Smooth muscle cell (in vitro differentiated cells): ENCODE measurements at regions not wholly inside any gene's neighbourhood (a gene's known extent, or its start where the extent isn't known, plus 50 kb on each side); places are given as distances from the start of the nearest gene placed in this dataset.

Experiments used
- DNase-seq: peaks from one replicate; lab custom pipeline; 2025; ENCODE audit not compliant: unreplicated experiment; lab: John Stamatoyannopoulos, UW
- H2AFZ ChIP-seq: fragments of 200-600 bp; sonication (generic); 2 replicates; pipeline ENCODE4 v1.6.0; 2016; ENCODE audit warnings: antibody characterized with exemption, low read depth, mild to moderate bottlenecking
- H3F3A ChIP-seq: fragments of 200-600 bp; sonication (generic); 2 replicates; pipeline ENCODE4 v1.6.0; 2017; ENCODE audit warnings: antibody characterized with exemption, low read depth
- H3K27ac ChIP-seq: fragments of 200-600 bp; sonication (generic); 2 replicates; pipeline ENCODE4 v1.5.1; 2016; ENCODE audit warnings: low read depth, mild to moderate bottlenecking
- H3K27me3 ChIP-seq: fragments of 200-600 bp; sonication (generic); 2 replicates; pipeline ENCODE4 v1.6.1; 2016; ENCODE audit warnings: low read depth, mild to moderate bottlenecking
- H3K36me3 ChIP-seq: fragments of 200-600 bp; sonication (generic); 2 replicates; pipeline ENCODE4 v1.5.1; 2016; ENCODE audit warnings: low read depth
- H3K4me1 ChIP-seq: fragments of 200-600 bp; sonication (generic); 2 replicates; pipeline ENCODE4 v1.5.1; 2016; ENCODE audit warnings: low read depth
- H3K4me2 ChIP-seq: fragments of 200-600 bp; sonication (generic); 2 replicates; pipeline ENCODE4 v1.6.0; 2016; ENCODE audit warnings: mild to moderate bottlenecking
- H3K4me3 ChIP-seq: fragments of 200-600 bp; sonication (generic); 2 replicates; pipeline ENCODE4 v1.5.1; 2016; ENCODE audit warnings: mild to moderate bottlenecking
- H3K79me2 ChIP-seq: fragments of 200-600 bp; sonication (generic); 2 replicates; pipeline ENCODE4 v1.6.0; 2016; ENCODE audit warnings: low read depth, mild to moderate bottlenecking
- H3K9ac ChIP-seq: fragments of 200-600 bp; sonication (generic); 2 replicates; pipeline ENCODE4 v1.6.0; 2016; ENCODE audit warnings: low read depth
- H3K9me3 ChIP-seq: fragments of 200-600 bp; sonication (generic); replicated peaks from 2 replicates; pipeline ENCODE4 v1.5.1; 2016; ENCODE audit warnings: low read depth
- H4K20me1 ChIP-seq: fragments of 200-600 bp; sonication (generic); 2 replicates; pipeline ENCODE4 v1.6.0; 2016; ENCODE audit warnings: low read depth
- WGBS: methylation state at CpG from one replicate; pipeline ENCODE4 v1.1.7; 2016; ENCODE audit warnings: low lambda C conversion rate; 5-methylcytosine and 5-hydroxymethylcytosine counted together
- TF ChIP-seq, protein P1 (sequence below): fragments of 200-600 bp; sonication (generic); IDR thresholded peaks from 2 replicates; pipeline ENCODE4 v1.5.1; 2017; ENCODE audit warnings: borderline replicate concordance, mild to moderate bottlenecking, antibody characterized with exemption; ENCODE audit not compliant: insufficient read depth, poor library complexity, severe bottlenecking

DNA sequence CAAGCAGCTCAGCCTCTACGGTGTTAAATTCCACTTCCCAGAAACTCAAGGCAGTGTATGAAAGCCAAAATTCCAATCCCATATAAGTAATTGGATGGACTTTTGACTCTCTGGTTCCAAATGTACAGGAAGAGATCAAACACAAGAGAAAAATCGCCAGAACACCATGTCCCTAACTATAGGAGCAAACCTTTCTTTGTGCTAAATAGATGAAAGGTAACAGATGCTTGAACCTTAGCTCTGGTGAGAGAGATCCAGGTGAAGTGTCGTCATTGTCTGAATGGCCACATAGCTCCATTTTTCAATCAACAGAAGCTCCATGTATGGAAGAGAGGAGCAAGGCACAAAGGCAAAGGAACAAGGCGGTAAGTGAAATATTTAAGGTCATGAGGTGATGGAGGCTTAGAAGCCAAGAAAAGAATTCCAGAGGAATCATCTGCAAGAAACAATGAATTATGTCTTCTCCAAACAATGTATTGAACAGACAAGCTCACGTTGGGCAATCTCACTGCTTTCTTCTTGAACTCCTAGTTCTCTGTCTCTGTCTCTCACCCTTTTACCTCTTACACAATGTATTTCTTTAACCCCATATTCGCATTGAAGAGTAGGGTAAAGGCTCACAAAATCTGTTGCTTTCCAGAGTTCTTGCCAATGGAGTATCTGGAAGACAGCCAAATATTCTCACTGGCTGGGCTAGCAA is 585.1 kb downstream of the GATA3 start:
- Histone ChIP-seq H3K9ac (no peak overlapping the region), H2AFZ (no peak overlapping the region), H3K4me2 (no peak overlapping the region), H3K27me3 (no peaks in the 10 kb centered on the region), H4K20me1 (no peaks in the 10 kb centered on the region), H3K9me3 (no peaks in the 10 kb centered on the region), H3K4me3 (no peak overlapping the region), H3K27ac (no peak overlapping the region), H3K36me3 (no peaks in the 10 kb centered on the region), H3K79me2 (no peaks in the 10 kb centered on the region), H3F3A (no peaks in the 10 kb centered on the region), H3K4me1 (no peaks in the 10 kb centered on the region)
- no peak for DNase-seq
- TF ChIP-seq, protein P1, sequence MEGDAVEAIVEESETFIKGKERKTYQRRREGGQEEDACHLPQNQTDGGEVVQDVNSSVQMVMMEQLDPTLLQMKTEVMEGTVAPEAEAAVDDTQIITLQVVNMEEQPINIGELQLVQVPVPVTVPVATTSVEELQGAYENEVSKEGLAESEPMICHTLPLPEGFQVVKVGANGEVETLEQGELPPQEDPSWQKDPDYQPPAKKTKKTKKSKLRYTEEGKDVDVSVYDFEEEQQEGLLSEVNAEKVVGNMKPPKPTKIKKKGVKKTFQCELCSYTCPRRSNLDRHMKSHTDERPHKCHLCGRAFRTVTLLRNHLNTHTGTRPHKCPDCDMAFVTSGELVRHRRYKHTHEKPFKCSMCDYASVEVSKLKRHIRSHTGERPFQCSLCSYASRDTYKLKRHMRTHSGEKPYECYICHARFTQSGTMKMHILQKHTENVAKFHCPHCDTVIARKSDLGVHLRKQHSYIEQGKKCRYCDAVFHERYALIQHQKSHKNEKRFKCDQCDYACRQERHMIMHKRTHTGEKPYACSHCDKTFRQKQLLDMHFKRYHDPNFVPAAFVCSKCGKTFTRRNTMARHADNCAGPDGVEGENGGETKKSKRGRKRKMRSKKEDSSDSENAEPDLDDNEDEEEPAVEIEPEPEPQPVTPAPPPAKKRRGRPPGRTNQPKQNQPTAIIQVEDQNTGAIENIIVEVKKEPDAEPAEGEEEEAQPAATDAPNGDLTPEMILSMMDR: no peak
- 85% methylated on average over 6 of the region's 6 CpGs for WGBS

DNA sequence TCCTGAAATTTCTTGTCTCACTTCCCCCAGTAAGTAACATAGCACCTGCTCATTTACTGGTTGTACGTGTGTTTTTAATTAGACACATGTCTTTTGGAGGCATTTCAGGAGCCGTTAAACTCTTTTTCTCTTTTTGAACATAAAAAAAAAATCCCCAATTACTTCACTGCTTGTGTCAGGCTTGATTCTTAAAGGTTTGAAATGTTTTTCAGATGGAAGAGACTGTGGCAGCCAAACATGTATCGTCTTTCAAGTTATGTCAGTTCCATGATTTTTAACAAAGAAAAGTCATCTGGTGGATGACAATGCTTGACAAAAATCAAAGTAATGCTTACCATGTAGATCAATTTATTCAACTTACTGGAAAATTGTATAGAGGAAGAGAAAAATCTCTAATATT is 585.8 kb downstream of the GATA3 start:
- WGBS: 82% methylated on average over 3 of the region's 3 CpGs
- Histone ChIP-seq H3K4me3 (no peak overlapping the region), H3K27ac (no peak overlapping the region), H3K4me2 (no peak overlapping the region), H3K4me1 (no peaks in the 10 kb centered on the region), H3K79me2 (no peaks in the 10 kb centered on the region), H3F3A (no peaks in the 10 kb centered on the region), H3K9me3 (no peaks in the 10 kb centered on the region), H3K36me3 (no peaks in the 10 kb centered on the region), H4K20me1 (no peaks in the 10 kb centered on the region), H2AFZ (no peak overlapping the region), H3K9ac (no peak overlapping the region), H3K27me3 (no peaks in the 10 kb centered on the region)
- TF ChIP-seq, protein P1: no peak
- DNase-seq: no peak

DNA sequence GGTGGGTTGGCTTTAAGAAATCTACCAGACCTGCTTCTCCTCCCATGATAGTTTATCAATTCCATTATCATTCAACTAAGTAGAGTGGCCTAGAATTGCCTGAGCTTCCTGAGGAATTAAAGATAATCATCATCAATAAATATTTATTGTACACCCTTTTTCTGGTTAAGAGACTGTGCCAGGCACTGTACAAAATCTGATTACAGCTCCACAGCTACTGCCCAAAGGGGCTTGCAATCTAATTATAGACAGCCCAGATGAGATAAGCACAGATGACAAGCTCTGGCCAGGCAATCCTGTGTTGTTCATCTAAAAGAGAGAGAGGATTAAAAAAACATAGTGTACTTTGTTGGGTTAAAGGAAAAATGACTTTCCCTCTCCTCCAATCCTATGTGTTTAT is 586.4 kb downstream of the GATA3 start:
- no peak overlapping the region for H2AFZ ChIP-seq
- no peaks in the 10 kb centered on the region for H3K79me2 ChIP-seq
- no peak for DNase-seq
- no peak overlapping the region for H3K4me3 ChIP-seq
- no peak overlapping the region for H3K9ac ChIP-seq
- H3F3A ChIP-seq: no peaks in the 10 kb centered on the region
- no peak overlapping the region for H3K4me2 ChIP-seq
- H3K36me3 ChIP-seq: no peaks in the 10 kb centered on the region
- no peak overlapping the region for H3K27ac ChIP-seq
- H3K27me3 ChIP-seq: no peaks in the 10 kb centered on the region
- H3K4me1 ChIP-seq: no peaks in the 10 kb centered on the region
- TF ChIP-seq, protein P1: no peak
- no peaks in the 10 kb centered on the region for H3K9me3 ChIP-seq
- no peaks in the 10 kb centered on the region for H4K20me1 ChIP-seq

DNA sequence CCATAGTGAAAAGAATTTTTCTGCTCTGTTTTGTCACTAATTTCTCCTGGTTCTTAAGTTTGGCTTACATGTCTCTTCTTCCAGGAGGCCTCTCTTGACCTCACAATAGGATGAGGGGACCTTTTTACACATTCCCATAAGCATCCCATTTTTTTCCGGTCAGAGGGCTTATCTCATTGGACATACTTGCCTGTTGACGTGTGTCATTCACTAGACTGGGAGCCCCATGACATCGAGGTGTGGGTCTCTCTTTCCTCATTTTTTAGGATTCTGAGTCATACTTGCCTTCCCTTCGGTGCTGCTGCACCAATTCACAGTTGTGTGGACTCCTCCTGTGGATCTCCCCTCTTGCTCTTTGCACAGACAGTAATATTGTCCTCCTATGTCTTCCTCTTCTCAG is 601.8 kb downstream of the GATA3 start:
- no peak overlapping the region for H2AFZ ChIP-seq
- H3K79me2 ChIP-seq: no peaks in the 10 kb centered on the region
- TF ChIP-seq, protein P1: no peak
- H4K20me1 ChIP-seq: no peaks in the 10 kb centered on the region
- H3K4me1 ChIP-seq: no peaks in the 10 kb centered on the region
- no peak overlapping the region for H3K4me2 ChIP-seq
- H3K9me3 ChIP-seq: no peaks in the 10 kb centered on the region
- H3F3A ChIP-seq: no peaks in the 10 kb centered on the region
- no peaks in the 10 kb centered on the region for H3K36me3 ChIP-seq
- DNase-seq: no peak
- no peak overlapping the region for H3K27ac ChIP-seq
- peaks cover 4% of the 10 kb centered on the region for H3K27me3 ChIP-seq
- H3K4me3 ChIP-seq: no peak overlapping the region
- WGBS: 90% methylated on average over 4 of the region's 4 CpGs
- no peak overlapping the region for H3K9ac ChIP-seq
